IMR-90 (cell line): ENCODE measurements at regions not wholly inside any gene's neighbourhood (a gene's known extent, or its start where the extent isn't known, plus 50 kb on each side); places are given as distances from the start of the nearest gene placed in this dataset.

Experiments
- ATAC-seq: fragments of 200-7000 bp; cut with Tn5 transposase; 2 replicates; pipeline ENCODE4 v1.9.1; 2020; ENCODE audit warnings: low read depth, mild to moderate bottlenecking, moderate library complexity
- BruUV-seq: library from RNA; stranded (reverse); fragments of 400-500 nt; replicated peaks from 2 replicates; lab custom pipeline; 2021; lab: Mats Ljungman, UMichigan
- CTCF ChIA-PET: fragments of 300-600 bp; formaldehyde crosslinking; extraction: SDS; loops from one replicate; lab custom pipeline; 2021; ENCODE audit warnings: antibody characterized with exemption; lab: Yijun Ruan, JAX
- POLR2A ChIA-PET: fragments of 300-600 bp; sonication (Branson Sonifier 250); formaldehyde crosslinking; loops from one replicate; lab custom pipeline; 2022; ENCODE audit warnings: antibody characterized with exemption; ENCODE audit not compliant: unreplicated experiment; lab: Charles Lee
- DNase-seq: peaks from one replicate; pipeline ENCODE4 v3.0.0; 2013
- H2AFZ ChIP-seq: replicated peaks from 2 replicates; pipeline ENCODE3; 2013; ENCODE audit warnings: low read length, mild to moderate bottlenecking; ENCODE audit not compliant: poor library complexity
- H2AK5ac ChIP-seq: 2 replicates; pipeline ENCODE4 v1.6.1; 2013; ENCODE audit warnings: low read depth, low read length, inconsistent platforms
- H2AK9ac ChIP-seq: replicated peaks from 2 replicates; pipeline ENCODE3; 2013; ENCODE audit warnings: mild to moderate bottlenecking, low read depth, low read length, moderate library complexity; ENCODE audit not compliant: poor library complexity
- H2BK120ac ChIP-seq: 2 replicates; pipeline ENCODE4 v1.6.1; 2013; ENCODE audit warnings: low read depth, low read length, inconsistent platforms
- H2BK15ac ChIP-seq: 3 replicates; pipeline ENCODE4 v1.6.1; 2013; ENCODE audit warnings: low read depth, low read length, inconsistent platforms
- H2BK20ac ChIP-seq: 2 replicates; pipeline ENCODE4 v1.6.1; 2013; ENCODE audit warnings: low read depth, mild to moderate bottlenecking, inconsistent platforms, low read length, moderate library complexity
- H2BK5ac ChIP-seq: 2 replicates; pipeline ENCODE4 v1.6.1; 2013; ENCODE audit warnings: mild to moderate bottlenecking, low read depth, low read length, inconsistent platforms; ENCODE audit not compliant: poor library complexity, severe bottlenecking
- H3K14ac ChIP-seq: replicated peaks from 2 replicates; pipeline ENCODE4 v1.6.1; 2013; ENCODE audit warnings: low read depth, low read length, inconsistent platforms
- H3K18ac ChIP-seq: 2 replicates; pipeline ENCODE4 v1.6.1; 2013; ENCODE audit warnings: low read depth, low read length, control low read depth
- H3K23ac ChIP-seq: 2 replicates; pipeline ENCODE4 v1.6.1; 2013; ENCODE audit warnings: low read depth, low read length, inconsistent platforms
- H3K27ac ChIP-seq: 2 replicates; pipeline ENCODE4 v1.5.1; 2013; ENCODE audit warnings: mild to moderate bottlenecking, control low read depth, low read length; ENCODE audit not compliant: insufficient read depth
- H3K27me3 ChIP-seq: 2 replicates; pipeline ENCODE4 v1.6.1; 2013; ENCODE audit warnings: low read length; ENCODE audit not compliant: control insufficient read depth, insufficient read depth
- H3K36me3 ChIP-seq: 2 replicates; pipeline ENCODE4 v1.6.1; 2013; ENCODE audit warnings: low read length, mixed read lengths; ENCODE audit not compliant: control insufficient read depth, insufficient read depth
- H3K4ac ChIP-seq: 2 replicates; pipeline ENCODE4 v1.6.1; 2013; ENCODE audit warnings: low read depth, low read length, inconsistent platforms
- H3K4me1 ChIP-seq: 2 replicates; pipeline ENCODE4 v1.6.1; 2013; ENCODE audit warnings: low read length, mixed read lengths; ENCODE audit not compliant: control insufficient read depth, insufficient read depth
- H3K4me2 ChIP-seq: 2 replicates; pipeline ENCODE4 v1.6.1; 2013; ENCODE audit warnings: low read depth, mild to moderate bottlenecking, control low read depth, low read length, moderate library complexity
- H3K4me3 ChIP-seq: 2 replicates; pipeline ENCODE4 v1.5.1; 2013; ENCODE audit warnings: low read depth, mild to moderate bottlenecking, control low read depth, low read length, moderate library complexity; ENCODE audit not compliant: insufficient read depth
- H3K56ac ChIP-seq: 2 replicates; pipeline ENCODE4 v1.6.1; 2013; ENCODE audit warnings: low read length, inconsistent platforms; ENCODE audit not compliant: insufficient read depth; ENCODE audit errors: extremely low read depth
- H3K79me1 ChIP-seq, 2 experiments: 2 replicates each; pipeline ENCODE4 v1.6.1; 2013; ENCODE audit warnings: low read length in 2 of 2, inconsistent platforms in 1 of 2, low read depth in 1 of 2
- H3K9ac ChIP-seq: 2 replicates; pipeline ENCODE4 v1.6.1; 2013; ENCODE audit warnings: low read depth, low read length, control low read depth
- H3K9me1 ChIP-seq: 2 replicates; pipeline ENCODE4 v1.6.1; 2013; ENCODE audit warnings: low read length, inconsistent platforms; ENCODE audit not compliant: insufficient read depth
- H3K9me3 ChIP-seq: 2 replicates; pipeline ENCODE4 v1.6.1; 2013; ENCODE audit warnings: low read length; ENCODE audit not compliant: control insufficient read depth, insufficient read depth
- H4K20me1 ChIP-seq: 2 replicates; pipeline ENCODE4 v1.6.1; 2013; ENCODE audit warnings: low read length, inconsistent platforms; ENCODE audit not compliant: insufficient read depth
- H4K5ac ChIP-seq: 2 replicates; pipeline ENCODE4 v1.6.1; 2013; ENCODE audit warnings: mild to moderate bottlenecking, low read depth, low read length, control low read depth
- H4K8ac ChIP-seq, 2 experiments: 2 replicates each; pipeline ENCODE4 v1.6.1; 2013; ENCODE audit warnings: low read depth in 2 of 2, low read length in 2 of 2, control low read depth in 1 of 2, inconsistent platforms in 1 of 2
- H4K91ac ChIP-seq: 2 replicates; pipeline ENCODE4 v1.6.1; 2013; ENCODE audit warnings: low read depth, low read length, inconsistent platforms; ENCODE audit not compliant: insufficient read depth
- CTCF ChIP-seq: conservative IDR thresholded peaks from 2 replicates; pipeline ENCODE4 v1.5.1; 2012; ENCODE audit warnings: mild to moderate bottlenecking, low read depth, low read length, improper control_type of control experiment
- FOS ChIP-seq: fragments of 150-350 bp; IDR thresholded peaks from 2 replicates; pipeline ENCODE4 v1.6.1; 2016; ENCODE audit warnings: low read depth, low read length
- RCOR1 ChIP-seq: IDR thresholded peaks from 2 replicates; pipeline ENCODE4 v1.6.1; 2012; ENCODE audit warnings: mild to moderate bottlenecking, low read length, improper control_type of control experiment; ENCODE audit not compliant: insufficient replicate concordance
- WGBS, 2 experiments: methylation state at CpG; one replicate each; pipeline versions ENCODE4 v1.1.5 to v1.1.7; 2013; ENCODE audit warnings: missing lambda C conversion rate in 2 of 2; ENCODE audit not compliant: insufficient read length in 1 of 2; ENCODE audit errors: extremely low coverage in 2 of 2; 5-methylcytosine and 5-hydroxymethylcytosine counted together
- dilution Hi-C: fragments of 300-500 bp; cut with HindIII; formaldehyde crosslinking; loops from one replicate; pipeline ENCODE4 v1.14.3; 2018; ENCODE audit warnings: low sequenced_read_pairs; ENCODE audit not compliant: unreplicated experiment
- in situ Hi-C: fragments of 300-500 bp; cut with MboI; formaldehyde crosslinking; loops from 3 replicates; pipeline ENCODE4 v1.14.3; 2019; ENCODE audit warnings: low sequenced_read_pairs, inconsistent platforms, mixed read lengths
- intact Hi-C: fragments of 100-400 bp; cut with micrococcal nuclease; formaldehyde crosslinking; loops from 2 replicates; pipeline ENCODE4 v1.10.0; 2022

- H3K27me3 ChIP-seq = no peaks in the 10 kb centered on the region
- TF ChIP-seq FOS = no peak
- no peak for TF ChIP-seq CTCF
- TF ChIP-seq RCOR1 = no peak
- H2BK20ac ChIP-seq = peak overlapping the region; percentile 75
- H3K4me1 ChIP-seq = peaks cover 13% of the 10 kb centered on the region
- H4K91ac ChIP-seq = peak overlapping the region; percentile 63
- no peak overlapping the region for H2AK5ac ChIP-seq
- peak overlapping the region; percentile 67; the same call in 2 of the 3 replicates for H2BK15ac ChIP-seq
- H3K9me3 ChIP-seq = no peaks in the 10 kb centered on the region
- no peak overlapping the region for H2AK9ac ChIP-seq
- peak overlapping the region; percentile 9; the same call in 1 of the 2 replicates for H3K23ac ChIP-seq
- peak overlapping the region; percentile 99 for H4K5ac ChIP-seq
- no TSS peak for BruUV-seq
- DNase-seq (no peak), ATAC-seq (peak; percentile 65)
- H4K8ac ChIP-seq = peak overlapping the region; percentile 69 to 86
- H3K14ac ChIP-seq = peak overlapping the region; percentile 77
- H3K4ac ChIP-seq = peak overlapping the region; percentile 79
- dilution Hi-C loops = no loop called here
- peak overlapping the region; percentile 76; the same call in 1 of the 2 replicates for H3K18ac ChIP-seq
- WGBS, 2 experiments = no CpG with 5 or more reads among the region's 3 CpGs
- peak overlapping the region; percentile 99; the same call in 1 of the 2 replicates for H3K4me2 ChIP-seq
- H2BK5ac ChIP-seq = peak overlapping the region; percentile 42
- H3K4me3 ChIP-seq = no peak overlapping the region
- H3K9ac ChIP-seq = peak overlapping the region; percentile 60
- intact Hi-C loops = no loop called here
- peak overlapping the region; percentile 75 for H2AFZ ChIP-seq
- peaks cover 0 to 7% of the 10 kb centered on the region in 2 experiments; a peak in 2 of 4 replicates for H3K79me1 ChIP-seq
- peaks cover 8% of the 10 kb centered on the region; the same call in 1 of the 2 replicates for H3K9me1 ChIP-seq
- peak overlapping the region; percentile 87 for H2BK120ac ChIP-seq
- H4K20me1 ChIP-seq = no peaks in the 10 kb centered on the region
- POLR2A ChIA-PET = interaction anchor here (1.4 kb wide), 1 partner anchor 58 kb away, joined by 5 read pairs; the partner anchor contains the start of gene MYO10
- H3K36me3 ChIP-seq = no peaks in the 10 kb centered on the region
- peak overlapping the region; percentile 56; the same call in 1 of the 2 replicates for H3K27ac ChIP-seq
- H3K56ac ChIP-seq = 0 out of 2 replicates have a peak overlapping the region, but pooled peaks have one; percentile 5
- in situ Hi-C loops = no loop called here
- CTCF ChIA-PET = interaction anchor here (1.1 to 1.2 kb wide), 2 partner anchors 18 to 28 kb away, joined by 3 to 4 read pairs; no protein-coding TSS in a partner anchor
These were observed 58.5 kb upstream of the MYO10 start for GRCh38 chr5:16994565-16994964.
